Progenitor cell of endocrine pancreas (in vitro differentiated cells): ENCODE measurements at regions not wholly inside any gene's neighbourhood (a gene's known extent, or its start where the extent isn't known, plus 50 kb on each side); places are given as distances from the start of the nearest gene placed in this dataset.

ENCODE experiments used
- DNase-seq: peaks from one replicate; pipeline ENCODE4 v3.0.0; 2021; ENCODE audit warnings: low spot score; ENCODE audit not compliant: unreplicated experiment
- H3K27ac Mint-ChIP-seq: 2 replicates; pipeline ENCODE4 v1.8.0; 2021; ENCODE audit warnings: mild to moderate bottlenecking, moderate library complexity, mixed read lengths
- H3K27me3 Mint-ChIP-seq: 2 replicates; pipeline ENCODE4 v1.8.0; 2021; ENCODE audit warnings: mixed read lengths
- H3K36me3 Mint-ChIP-seq: 2 replicates; pipeline ENCODE4 v1.8.0; 2022; ENCODE audit warnings: mixed read lengths; ENCODE audit not compliant: insufficient read depth
- H3K4me1 Mint-ChIP-seq: 2 replicates; pipeline ENCODE4 v1.8.0; 2021; ENCODE audit warnings: low read depth, mixed read lengths
- H3K4me3 Mint-ChIP-seq: 2 replicates; pipeline ENCODE4 v1.8.0; 2021; ENCODE audit warnings: low read depth, mild to moderate bottlenecking, moderate library complexity, mixed read lengths
- H3K9me3 Mint-ChIP-seq: 2 replicates; pipeline ENCODE4 v1.8.0; 2021; ENCODE audit warnings: low read depth, mixed read lengths
- CTCF ChIP-seq: fragments of 200-600 bp; sonication (generic); IDR thresholded peaks from one replicate; pipeline ENCODE4 v1.5.0; 2021; ENCODE audit warnings: antibody characterized with exemption, mild to moderate bottlenecking; ENCODE audit not compliant: unreplicated experiment

GRCh38 chr14:98592611-98593170 is 679.3 kb downstream of the BCL11B start:
- DNase-seq, result no peak
- no peak overlapping the region for H3K4me3 Mint-ChIP-seq
- H3K27ac Mint-ChIP-seq, result no peak overlapping the region
- TF ChIP-seq CTCF, result no peak
- H3K4me1 Mint-ChIP-seq, result peaks cover 13% of the 10 kb centered on the region
- H3K36me3 Mint-ChIP-seq, result no peaks in the 10 kb centered on the region
- no peaks in the 10 kb centered on the region for H3K27me3 Mint-ChIP-seq
- H3K9me3 Mint-ChIP-seq, result peaks cover 8% of the 10 kb centered on the region

GRCh38 chr14:98593361-98593761 is 678.6 kb downstream of the BCL11B start:
- no peaks in the 10 kb centered on the region for H3K36me3 Mint-ChIP-seq
- H3K27me3 Mint-ChIP-seq, result no peaks in the 10 kb centered on the region
- H3K4me1 Mint-ChIP-seq, result peaks cover 13% of the 10 kb centered on the region
- H3K9me3 Mint-ChIP-seq, result peaks cover 12% of the 10 kb centered on the region
- DNase-seq, result no peak
- no peak for TF ChIP-seq CTCF
- no peak overlapping the region for H3K4me3 Mint-ChIP-seq
- peak overlapping the region; percentile 80 for H3K27ac Mint-ChIP-seq

- no peak overlapping the region for H3K27ac Mint-ChIP-seq
- H3K9me3 Mint-ChIP-seq, result peaks cover 12% of the 10 kb centered on the region
- DNase-seq, result no peak
- H3K4me1 Mint-ChIP-seq, result peaks cover 13% of the 10 kb centered on the region
- no peaks in the 10 kb centered on the region for H3K36me3 Mint-ChIP-seq
- H3K4me3 Mint-ChIP-seq, result no peak overlapping the region
- H3K27me3 Mint-ChIP-seq, result no peaks in the 10 kb centered on the region
- no peak for TF ChIP-seq CTCF
These were observed 677.8 kb downstream of the BCL11B start for GRCh38 chr14:98594156-98594555.

GRCh38 chr14:98598576-98598975 is 673.4 kb downstream of the BCL11B start:
- Mint-ChIP-seq H3K4me3 (no peak overlapping the region), H3K27me3 (peaks cover 14% of the 10 kb centered on the region), H3K4me1 (peaks cover 7% of the 10 kb centered on the region), H3K36me3 (no peaks in the 10 kb centered on the region), H3K9me3 (peaks cover 12% of the 10 kb centered on the region), H3K27ac (no peak overlapping the region)
- DNase-seq, result no peak
- no peak for TF ChIP-seq CTCF

DNA sequence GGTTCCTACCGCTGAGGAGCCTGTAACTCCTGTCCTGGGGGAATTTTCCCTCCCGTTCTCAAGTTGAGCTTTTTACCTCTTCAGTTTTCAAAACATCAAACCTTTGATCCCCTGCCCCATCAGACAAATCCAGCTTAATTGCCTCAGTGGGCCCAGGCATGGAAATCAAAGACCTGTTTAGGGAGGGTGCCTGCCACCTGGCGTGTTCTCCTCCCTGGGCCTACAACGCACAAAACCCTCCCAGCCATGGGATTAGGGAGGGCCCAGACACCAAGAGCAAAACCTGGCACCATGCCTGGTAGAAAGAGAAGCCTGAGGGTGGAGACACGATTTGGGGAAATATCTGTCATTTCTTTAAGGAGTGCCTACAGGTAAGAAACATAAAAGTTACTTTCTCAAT is 672.9 kb downstream of the BCL11B start:
- Mint-ChIP-seq H3K36me3 (no peaks in the 10 kb centered on the region), H3K9me3 (peaks cover 12% of the 10 kb centered on the region), H3K4me1 (peaks cover 2% of the 10 kb centered on the region), H3K4me3 (no peak overlapping the region), H3K27ac (no peak overlapping the region), H3K27me3 (peaks cover 17% of the 10 kb centered on the region)
- no peak for DNase-seq
- no peak for TF ChIP-seq CTCF
